ENCODE measurements at regions not wholly inside any gene's neighbourhood (a gene's known extent, or its start where the extent isn't known, plus 50 kb on each side); places are given as distances from the start of the nearest gene placed in this dataset.
A peak's percentile ranks its signal among the peaks of the same experiment; 100 is the strongest.
"Not testable (repeated sequence)": the region's sequence is repeated elsewhere in the genome, so short reads cannot be mapped to it uniquely, and the experiment has no call there.

DNA sequence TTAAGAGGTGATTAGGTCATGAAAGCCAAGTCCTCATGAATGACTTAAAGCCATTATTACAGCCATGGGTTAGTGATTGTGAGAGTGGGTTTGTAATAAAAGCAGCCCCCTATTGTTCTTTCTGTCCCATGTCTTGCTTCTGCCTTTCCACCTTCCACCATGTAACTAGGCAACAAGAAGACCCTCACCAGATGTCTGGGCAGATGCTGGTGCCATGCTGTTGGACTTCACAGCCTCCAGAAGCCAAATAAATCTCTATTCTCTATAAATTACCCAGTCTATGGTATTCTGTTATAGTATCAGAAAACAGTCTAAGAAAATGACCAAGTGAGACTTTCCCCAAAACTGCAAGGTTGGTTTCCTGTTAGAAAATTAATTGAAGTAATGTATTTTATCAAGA, 460.3 kb upstream of the ADARB2 start:
- DNase-seq, result no peak

DNA sequence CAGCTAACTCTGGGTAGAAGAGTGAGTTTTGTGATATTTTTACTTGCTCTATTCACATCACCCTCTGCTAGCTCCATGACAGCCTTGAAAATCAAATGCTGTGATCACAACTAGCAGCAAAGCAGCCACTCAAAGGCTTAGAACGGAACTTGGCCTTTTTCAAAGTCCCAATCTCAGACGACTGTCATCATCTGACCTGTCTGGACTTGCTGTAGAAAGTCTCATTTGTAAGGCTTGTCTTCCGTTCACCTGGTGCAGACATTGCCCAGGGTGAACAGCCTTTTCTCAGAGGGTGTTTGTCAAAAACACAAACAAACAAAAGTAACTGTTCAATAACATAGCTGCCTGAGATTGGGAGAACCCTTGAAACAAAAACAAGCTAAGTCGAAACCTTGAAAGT, 458.9 kb upstream of the ADARB2 start:
- no peak for DNase-seq

DNA sequence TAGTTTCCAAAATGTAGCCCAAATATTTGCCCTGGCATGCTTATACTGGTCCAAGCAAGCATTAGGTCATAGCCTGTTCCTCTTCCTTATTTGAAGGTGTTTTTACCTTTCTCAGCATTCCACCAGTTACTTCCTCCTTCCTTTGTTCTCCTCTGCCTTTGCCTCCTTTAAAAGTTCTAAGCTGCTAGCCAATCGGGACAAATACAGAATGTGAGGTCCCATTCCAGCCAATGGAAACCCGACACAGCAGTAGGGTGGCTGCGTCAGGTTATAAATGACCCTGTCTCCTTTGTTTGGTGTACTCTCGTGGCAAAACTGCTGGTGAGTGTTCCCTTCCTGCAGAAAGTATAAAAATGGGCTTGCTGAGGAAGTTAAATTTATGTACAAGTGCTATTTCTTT, 452.0 kb upstream of the ADARB2 start:
- DNase-seq, result not testable (repeated sequence)

DNA sequence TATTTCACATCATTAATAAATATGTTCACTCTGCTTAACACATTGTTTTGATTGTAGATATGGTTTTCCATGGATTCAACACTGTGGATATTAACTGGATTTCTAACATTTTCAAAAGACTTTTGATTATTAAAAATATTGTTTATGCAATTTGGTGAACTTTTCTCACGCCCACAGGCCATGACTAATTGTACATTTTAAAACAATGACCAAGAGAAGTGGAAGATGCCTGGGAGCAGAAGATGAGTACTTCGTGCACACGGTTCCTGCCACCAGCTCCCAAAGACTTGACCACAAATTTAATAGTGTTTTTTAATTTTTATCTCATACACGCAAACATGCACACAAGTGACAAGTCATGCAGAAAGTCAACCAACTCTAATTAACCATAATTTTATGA, 451.0 kb upstream of the ADARB2 start:
- no peak for DNase-seq

DNA sequence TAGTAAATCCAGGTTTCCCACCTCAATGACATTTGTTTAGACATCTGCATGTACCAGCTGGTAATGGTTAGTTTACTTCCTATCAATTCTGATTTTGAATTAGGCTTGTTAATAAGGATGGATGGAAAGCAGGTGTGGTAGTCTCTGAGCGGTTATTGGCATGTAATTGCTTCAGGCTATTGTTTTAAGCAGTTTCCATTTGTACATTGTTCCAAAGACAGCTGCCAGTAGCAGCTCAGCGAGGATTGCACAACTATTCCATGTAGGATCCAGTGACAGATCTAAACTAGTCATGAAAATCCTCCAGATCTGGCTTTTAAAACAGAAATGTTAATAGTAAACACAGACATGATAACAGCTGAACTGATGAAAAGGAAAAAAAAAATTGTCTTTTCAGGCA, 436.0 kb upstream of the ADARB2 start:
- peak; percentile 23 for DNase-seq

DNA sequence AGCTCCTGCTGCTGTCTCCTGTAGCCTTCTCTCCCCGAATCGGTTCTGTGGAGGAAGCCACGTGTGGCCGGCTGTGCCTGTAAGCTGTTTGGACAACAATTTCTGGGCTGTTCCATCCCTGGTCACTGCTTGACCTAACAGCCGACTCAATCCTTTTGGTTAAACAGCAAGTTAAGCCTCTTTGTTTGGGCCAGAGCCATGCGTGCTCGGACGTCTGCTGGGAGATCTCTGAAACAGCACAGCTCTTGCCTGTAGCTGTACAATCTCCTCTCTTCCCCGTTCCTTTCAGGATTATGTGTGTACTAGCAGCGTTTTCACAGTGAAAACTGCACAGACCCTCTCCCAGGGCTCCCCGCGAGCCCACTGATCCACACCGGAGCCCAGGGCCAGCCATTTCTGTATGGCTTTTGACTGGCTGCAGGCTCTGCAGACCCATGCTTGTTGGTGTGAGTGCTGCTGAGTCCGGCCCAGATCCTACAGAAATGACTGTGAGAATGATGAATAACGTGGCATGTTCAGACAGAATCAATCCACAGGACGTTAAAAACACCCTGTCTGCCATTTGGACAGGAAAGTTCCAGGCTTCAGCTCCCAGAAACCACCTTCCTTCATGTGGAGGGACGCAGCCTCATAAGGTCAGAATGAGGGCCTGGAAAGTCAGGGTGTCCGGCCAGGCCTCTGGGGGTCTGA, 428.6 kb upstream of the ADARB2 start:
- DNase-seq, result peak; percentile 7

DNA sequence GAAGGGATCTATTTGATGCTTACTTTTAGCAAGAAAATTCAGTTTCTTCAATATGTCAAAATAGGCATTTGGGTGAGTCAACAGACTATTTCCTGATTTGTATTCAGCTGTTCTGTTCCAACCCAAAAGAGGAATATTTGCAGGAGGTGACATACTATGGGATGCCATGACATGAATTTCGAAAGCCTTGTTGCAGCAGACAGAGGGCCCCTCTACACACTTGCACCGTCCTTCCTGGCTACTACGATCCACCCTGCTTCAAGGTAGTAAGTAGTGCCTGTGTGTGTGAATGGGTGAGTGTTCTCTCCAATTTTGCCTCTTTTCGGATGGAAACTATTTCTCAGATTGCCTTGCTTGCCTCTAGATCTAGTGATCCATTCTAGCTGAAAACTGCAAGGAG, 413.0 kb upstream of the ADARB2 start:
- no peak for DNase-seq

DNA sequence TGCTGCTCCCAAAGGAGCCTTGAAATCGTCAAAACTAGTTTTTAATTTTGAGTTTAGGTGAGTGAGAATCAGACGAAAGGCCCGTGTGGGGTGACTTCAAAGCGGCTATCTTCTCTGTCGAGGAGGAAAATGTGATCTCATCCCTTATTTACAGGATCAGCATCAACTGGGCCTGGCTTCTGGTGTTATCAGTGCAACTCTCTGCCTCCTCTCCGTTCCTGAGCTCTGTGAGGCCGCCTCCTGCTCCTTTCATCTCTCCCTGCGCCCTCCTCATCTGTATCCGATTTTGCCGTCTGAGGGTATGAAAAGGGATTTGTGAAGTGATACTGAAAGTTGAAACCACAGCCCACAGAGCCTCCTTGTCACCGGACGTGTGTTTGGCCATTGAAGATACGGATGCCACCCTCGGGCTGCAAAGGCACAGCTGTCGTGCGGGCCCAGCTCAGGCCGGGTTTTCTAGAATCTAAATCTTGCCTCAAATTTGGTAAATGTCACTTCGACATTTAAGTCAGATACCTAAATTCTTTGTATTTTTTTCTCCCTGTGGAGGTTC, 408.7 kb upstream of the ADARB2 start:
- DNase-seq, result no peak

DNA sequence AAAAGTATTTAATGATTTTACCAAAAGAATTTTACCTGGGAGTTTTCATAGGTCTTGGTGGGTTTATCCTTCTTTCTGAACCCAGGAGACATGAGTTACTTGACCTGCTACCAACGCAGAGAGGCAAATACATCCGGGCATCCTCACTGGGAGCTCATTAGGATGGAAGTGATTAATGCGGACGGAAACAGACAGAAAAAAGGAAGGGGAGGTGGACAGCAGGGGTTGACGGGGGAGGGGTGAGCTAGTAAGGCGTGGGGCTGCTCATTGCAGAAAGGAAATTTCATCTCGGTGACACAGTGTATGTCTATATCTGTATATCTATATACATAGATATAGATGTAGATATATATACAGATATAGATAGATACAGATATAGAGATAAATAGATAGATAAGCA, 408.2 kb upstream of the ADARB2 start:
- DNase-seq, result no peak

DNA sequence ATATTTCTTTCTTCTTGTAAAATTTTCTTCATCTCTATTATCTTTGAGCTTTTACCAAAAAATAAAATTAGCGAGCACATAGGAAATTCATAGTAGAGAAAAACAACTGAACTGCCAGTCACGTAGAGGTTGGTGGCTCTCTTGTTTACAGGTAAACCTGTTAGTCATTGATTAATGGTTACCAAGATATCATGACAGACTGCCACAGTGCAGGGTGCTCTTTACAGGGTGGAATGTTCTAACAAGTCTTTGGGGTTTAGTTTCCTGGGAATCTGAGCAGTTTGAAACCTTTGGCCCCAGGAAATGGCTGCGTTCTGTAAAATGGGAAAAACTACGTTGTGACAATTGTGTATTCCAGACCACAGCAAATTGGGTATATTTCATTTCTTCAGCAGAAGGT, 407.3 kb upstream of the ADARB2 start:
- DNase-seq, result no peak

DNA sequence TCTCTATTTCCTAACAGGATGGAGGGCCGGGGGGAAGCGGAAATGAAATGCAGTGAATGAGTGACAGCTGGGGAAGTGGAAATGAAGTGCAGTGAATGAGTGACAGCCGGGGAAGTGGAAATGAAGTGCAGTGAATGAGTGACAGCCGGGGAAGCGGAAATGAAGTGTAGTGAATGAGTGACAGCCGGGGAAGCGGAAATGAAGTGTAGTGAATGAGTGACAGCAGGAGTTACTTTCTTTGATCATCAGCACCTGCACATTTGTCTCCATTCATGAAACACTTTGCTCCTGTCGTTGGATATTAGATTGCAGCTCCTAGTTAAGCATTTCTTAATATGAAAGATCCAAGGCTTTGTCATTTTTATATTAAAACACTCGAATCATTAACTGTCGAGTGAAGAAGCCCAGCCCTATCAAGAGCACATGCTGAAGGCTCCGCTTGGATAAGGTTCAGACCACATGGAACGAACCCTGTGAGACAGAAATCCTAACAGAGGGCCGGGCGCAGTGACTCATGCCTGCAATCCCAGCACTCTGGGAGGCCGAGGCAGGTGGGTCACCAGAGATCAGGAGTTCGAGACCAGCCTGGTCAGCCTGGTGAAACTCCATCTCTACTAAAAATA, 406.0 kb upstream of the ADARB2 start:
- DNase-seq, result no peak

DNA sequence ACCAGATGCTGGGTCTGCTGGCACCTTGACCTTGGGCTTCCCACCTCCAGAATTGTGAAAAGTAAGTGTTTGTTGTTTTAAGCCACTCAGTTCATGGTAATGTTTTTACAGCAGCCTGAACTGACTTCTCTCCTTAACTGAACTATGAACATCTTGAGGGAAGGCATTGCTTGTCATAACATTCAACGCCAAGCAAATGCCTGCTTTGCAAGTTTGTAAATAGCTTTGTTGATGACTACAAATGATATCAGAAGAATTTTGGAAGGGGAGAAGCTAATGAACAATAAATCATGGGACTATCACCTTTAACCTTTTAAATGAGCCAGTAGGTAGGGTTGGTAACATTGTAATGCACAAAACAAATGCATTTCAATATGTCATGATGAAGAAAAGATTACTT, 402.4 kb upstream of the ADARB2 start:
- DNase-seq, result no peak

DNA sequence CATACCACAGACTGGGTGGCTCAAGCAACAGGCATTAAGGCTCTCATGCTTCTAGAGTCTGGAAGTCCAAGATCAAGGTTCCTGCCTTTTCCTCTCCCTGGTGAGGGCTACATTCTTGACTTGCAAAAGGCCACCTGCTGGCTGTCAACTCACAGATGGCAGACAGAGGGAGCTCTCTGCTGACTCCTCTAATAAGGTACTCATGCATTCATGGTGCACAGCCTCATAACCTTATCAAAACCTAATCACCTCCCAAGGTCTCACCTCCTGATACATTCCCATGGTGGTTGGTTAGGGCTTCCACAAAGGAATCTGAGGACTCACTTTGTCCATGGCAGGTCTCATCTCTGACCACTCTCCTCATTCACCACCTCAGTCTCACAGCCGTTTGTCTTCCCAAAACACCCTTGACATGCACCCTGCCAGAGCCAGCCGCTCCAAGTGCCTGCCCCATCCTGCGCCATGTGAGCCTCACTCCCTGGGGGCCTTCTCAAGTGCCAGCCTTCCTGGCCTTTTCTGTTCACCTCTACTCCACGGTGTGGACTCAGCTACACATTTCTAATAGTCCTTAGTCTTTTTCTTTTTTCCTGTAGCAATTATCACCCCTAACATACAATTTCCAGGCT, 400.3 kb upstream of the ADARB2 start:
- no peak for DNase-seq

DNA sequence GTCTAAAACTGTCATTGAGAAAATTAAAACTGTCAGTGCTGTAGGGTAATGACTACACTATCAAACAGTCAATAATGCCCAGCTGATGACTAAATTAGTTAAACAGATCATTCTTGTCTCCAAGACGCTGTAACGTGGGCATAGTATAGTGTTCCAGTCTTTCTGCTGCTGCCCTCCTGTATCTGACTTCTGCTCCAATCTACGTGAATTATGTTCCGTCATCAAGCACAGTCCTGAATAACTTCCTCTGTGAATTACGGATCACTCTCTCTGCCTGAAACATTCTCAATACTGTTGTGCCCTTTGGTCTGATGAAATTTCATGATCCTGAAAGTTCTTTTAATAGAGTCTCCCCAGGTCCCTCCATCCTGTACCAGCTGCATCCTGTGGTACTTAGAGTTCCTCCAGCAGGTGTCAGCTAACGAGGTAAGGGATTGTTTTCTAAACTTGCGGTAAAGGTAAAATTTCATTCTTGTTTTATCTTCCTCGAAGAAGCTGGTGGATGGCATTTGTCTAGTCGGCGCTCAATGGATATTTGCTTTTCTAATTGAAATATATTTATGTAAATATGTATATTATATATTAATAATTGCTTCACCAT, 393.5 kb upstream of the ADARB2 start:
- no peak for DNase-seq

DNA sequence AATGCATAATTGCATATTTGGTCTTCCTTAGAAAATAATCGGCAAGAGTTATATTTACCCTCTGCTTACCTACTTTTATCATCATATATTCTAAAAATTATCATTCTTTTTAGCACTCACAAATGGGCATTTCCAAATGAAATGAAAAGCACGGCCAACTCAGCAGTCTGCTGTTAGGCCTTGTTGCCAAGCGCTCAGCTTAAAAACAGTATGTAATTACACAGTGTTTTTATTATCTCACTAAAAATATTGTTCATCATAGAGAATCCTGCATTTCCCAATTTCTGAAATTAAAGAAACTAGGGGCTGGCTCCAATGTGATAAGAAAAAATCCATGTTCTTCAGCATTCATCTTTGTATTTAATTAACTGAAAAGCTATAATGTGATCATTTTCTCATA, 391.7 kb upstream of the ADARB2 start:
- DNase-seq, result no peak

DNA sequence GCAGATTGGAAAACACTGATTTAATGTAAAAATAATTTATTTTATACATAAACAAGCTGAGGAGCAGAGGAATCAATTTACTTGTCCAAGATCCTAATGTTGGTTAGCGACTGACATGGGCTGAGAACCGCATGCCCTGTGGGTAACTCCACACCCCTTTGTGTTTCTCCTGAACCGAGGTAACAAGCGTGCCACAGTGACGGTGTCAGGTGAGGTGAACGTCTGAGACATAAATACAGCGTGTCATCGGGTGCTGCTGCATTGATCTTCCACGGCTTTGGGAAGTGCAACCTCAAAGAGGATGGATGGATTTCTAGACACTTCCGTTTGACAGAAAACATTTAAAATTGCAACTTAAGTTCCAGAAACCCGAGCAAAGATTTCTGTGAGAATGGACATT, 386.8 kb upstream of the ADARB2 start:
- DNase-seq, result no peak

DNA sequence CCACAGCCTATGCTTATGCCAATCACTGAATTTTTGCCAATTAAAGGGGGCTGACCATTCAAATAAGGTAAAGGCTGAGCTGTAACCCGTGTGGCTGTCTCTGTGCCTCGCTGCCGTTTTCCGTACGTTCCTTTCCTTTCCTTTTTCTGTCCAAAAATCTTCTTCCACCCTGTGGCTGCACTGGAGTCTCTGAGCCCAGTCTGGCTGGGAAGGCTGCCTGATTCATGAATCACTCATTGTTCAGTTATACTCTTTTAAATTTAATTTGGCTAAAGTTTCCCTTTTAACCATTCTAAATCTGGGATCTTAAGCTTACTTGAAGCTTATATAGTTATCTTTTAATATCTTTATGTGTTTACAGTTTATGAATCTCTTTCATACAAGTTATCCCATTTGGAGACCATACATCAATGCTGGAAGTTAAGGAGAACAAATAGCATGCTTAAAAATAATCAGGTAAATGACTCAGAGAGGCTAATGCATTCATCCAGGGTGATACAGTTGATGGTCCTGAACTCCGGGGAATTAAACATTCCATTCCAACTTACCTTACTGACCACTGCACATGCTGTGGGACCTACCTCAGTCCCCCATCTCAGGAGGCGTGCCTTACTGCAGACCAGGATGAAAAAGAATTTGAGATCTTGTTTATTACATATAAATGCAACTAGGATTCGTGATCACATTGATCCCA, 385.3 kb upstream of the ADARB2 start:
- DNase-seq, result no peak

DNA sequence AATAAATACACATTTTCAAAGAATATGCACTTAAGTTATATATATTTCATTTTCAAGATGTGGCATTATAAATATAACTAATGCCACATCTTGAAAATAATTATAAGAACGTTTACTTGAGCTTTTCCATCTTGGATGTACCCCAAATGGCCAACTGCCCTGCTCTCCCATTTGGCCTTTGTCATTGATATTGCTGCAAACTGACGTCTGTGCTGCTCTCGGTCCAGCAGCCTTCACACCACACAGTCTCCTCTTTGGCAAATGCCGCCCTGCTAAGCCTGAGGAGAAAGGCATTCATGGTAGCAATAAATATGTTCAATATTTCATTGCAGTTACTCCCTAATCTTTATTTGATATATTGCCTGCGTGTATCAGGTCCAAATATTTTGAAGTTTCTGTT, 384.6 kb upstream of the ADARB2 start:
- no peak for DNase-seq

DNA sequence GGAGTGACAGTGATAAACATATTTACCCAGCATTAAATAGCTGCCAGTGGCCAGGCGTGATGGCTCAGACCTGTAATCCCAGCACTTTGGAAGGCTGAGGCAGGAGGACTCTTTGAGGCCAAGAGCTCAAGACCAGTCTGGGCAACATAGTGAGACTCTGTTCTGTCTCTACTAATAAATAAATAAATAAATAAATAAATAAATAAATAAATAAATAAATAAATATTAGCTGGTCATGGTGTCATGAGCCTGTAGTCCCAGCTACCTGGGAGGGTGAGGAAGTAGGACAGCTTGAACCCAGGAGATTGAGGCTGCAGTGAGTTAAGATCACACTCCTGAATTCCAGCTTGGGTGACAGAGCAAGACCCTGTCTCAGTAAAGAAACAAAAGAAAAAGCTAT, 384.0 kb upstream of the ADARB2 start:
- no peak for DNase-seq

DNA sequence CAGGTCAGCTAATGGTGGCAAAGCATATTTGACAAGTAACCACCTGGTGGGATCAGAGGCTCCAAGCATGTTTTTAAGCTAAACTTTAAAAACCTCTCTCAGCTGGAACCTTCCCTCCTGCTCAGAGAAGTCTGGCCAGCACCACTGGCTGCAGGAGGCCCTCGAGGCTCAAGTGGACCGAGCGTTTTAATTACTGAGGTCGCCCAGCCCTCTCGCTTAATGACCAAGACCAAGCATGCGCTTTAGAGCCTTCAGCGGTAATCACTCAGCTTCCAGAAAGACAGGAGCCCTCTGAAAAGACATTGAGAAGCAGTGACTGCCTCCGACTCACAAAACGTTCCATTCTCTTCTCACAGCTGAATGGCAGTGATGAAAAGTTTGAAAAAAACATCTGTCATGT, 383.4 kb upstream of the ADARB2 start:
- no peak for DNase-seq

DNA sequence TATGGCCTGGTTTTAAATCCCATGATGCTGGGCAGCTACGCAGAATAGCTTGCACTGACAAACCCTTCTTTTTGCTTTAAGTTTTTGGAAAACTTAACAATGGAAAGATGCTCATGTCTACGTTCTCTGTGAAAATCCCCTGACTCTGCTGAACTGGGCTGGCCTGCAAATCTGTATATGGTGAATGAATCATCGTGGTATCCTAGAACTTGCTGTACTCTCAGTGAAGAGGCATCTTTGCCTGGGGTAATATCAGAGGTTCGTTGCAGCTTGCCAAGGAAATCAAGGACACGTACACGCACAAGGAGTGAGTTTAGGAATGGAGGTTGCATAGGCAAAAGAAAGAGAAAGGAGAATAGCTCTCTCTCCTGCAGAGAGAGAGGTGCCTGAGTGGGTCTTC, 382.0 kb upstream of the ADARB2 start:
- no peak for DNase-seq

DNA sequence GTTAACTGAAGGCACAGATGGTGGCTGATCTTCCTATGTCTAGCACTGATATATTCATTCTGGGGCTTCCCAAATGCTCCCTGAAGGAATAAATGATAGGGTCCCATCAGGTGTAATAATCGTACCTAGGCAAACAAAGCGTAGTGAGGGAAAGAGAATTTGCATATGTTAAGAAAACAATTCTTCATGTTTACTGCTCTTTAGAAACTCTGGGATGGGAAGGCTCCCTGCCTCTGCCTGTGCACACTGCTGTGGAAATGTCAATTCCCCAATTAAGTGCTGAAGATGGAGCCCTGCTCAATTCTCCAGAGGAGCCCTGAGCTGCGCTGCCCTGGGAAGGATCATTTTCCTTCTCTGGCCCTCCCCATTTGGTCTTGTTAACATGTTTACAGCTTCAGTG, 380.9 kb upstream of the ADARB2 start:
- no peak for DNase-seq
